ENCODE measurements at regions not wholly inside any gene's neighbourhood (a gene's known extent, or its start where the extent isn't known, plus 50 kb on each side); places are given as distances from the start of the nearest gene placed in this dataset.
"Not testable (repeated sequence)": the region's sequence is repeated elsewhere in the genome, so short reads cannot be mapped to it uniquely, and the experiment has no call there.

DNA sequence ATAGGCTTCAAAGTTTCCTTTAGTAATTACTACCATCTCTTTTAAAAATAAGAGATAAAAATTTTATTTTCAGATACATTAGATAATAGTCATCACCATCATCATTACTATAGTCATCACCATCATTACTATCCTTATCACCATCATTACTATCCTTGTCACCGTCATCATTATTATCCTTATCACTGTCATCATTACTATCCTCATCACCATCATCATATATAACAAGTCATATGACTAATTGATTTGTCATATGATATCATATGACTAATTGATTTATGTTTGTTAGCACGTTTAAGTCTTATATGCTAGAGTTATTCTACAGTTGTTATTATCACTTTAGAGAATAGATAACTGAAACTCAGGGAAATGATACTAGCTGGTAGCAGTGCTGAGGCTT is 382.1 kb upstream of the CDH18 start:
- no peak overlapping the region for H3K27ac ChIP-seq
- DNase-seq (ENCODE audit: low read depth, low spot score), result no peak

DNA sequence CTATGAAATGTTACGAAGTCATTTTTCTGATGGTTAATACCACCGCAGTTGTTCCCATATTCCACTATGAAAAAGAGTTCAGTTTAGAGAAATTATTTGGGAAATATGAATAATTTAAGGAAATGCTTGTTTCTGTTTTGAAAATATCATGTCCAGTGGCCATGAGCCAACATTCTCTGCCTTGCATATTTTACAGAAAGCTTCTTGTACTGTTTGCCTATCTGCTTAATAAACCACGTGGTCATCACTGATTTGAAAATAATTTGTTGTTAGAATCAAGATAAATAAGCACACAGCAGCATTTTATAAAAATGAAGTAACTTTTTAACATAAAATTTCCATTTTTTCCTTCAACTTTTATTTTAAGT is 381.5 kb upstream of the CDH18 start:
- no peak for DNase-seq (ENCODE audit: low read depth, low spot score)

DNA sequence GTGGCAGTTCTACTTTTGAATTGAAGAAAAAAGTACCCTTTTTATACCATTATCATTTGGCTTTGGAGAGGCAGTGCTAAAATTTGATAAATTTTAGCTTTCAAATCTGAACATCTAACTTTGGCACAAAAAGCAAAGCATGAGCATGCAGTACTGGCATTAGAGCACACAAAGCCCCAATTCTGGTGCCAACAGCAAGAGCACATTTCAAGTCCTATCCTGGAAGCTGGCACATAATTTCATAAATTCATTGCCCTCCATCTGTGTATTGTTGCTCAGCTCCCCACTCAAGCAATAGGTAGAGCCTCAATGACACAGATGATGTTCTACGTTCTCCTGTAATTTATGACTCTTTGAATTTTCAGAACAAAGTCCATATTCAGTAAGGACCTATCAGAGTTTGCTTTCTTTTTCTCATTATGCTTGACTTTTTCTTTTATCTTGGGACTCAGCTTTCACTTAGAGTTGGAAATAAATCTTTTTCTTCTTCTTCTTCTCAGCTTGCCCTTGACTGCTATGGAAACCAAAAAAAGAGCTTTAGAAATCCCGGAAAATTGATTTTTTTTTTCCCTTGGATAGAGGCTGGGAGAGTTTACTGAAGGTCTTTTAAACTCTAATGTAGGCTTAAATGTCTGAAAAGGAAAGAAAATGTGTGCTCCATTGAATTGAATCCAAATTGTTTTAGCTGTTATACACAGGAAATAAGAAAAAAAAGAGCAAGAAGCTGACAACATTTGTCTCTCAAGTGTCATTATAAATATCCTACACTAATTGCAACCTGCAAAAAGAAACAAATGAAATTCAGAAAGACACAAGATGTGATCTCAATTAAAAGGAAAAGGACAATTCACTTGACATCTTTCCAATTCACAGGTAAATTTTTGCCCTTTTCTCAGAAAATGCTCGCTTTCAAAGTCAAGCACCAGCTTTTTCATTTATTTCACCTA is 380.8 kb upstream of the CDH18 start:
- no peak for DNase-seq (ENCODE audit: low read depth, low spot score)
- H3K27ac ChIP-seq, result no peak overlapping the region

More for the DNA sequence above, 381.5 kb upstream of the CDH18 start:
- no peak overlapping the region for H3K27ac ChIP-seq

DNA sequence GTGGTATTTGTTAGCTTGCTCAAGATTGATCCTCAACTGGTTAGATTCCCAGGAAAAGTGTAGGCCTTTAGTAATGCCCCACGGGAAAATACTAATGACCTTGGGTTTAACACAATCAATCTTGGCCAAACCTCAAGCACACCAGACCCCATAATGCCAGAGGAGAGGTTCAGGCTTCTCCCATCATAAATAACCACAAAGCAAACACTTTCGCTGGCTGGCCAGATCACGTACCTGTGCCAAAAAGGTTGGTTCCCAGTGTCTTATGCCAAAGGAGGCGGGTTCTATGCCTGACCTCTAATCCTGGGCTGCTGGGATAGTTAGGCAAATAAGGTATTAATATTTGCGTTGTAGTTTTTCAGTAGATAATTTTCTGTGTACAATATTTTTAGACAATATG is 379.2 kb upstream of the CDH18 start:
- no peak for DNase-seq (ENCODE audit: low read depth, low spot score)
- no peak overlapping the region for H3K27ac ChIP-seq

DNA sequence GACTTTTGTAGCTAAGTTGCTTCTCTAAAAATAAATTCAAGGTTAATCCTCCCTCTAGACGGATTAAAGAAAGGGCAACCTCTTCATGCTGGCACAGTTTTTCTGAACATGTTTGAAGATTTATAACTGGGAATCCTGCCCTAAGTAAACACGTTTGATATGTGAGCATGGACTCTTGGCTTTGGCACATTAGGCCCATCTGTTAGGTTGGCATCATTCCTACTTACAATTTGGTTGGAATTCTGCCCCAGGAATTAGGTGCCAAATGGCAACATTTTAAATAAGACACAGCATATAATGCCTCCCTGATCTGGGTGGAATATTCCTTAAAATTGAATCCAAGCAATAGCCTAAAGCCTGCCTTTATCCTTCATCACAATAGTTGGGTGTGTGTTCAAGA is 372.3 kb upstream of the CDH18 start:
- H3K27ac ChIP-seq, result no peak overlapping the region
- no peak for DNase-seq (ENCODE audit: low read depth, low spot score)

DNA sequence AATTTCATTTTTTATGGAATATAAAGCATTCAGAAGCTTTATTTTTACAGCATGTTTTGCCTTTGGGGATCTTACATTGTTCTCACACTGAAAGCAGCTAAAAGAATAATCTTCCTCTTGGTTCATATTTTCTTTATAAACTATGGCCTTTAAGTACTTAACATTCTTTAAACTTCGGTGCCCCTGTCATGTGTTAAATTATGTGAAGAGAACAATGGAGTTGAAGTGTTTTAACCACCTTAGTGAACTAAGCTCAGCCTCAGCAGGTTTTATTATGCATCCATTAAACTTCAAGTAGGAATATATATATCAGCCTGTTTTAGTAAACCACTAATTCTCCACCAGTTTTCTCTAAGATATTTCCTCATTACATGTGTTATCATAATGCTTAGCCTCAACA is 371.4 kb upstream of the CDH18 start:
- no peak overlapping the region for H3K27ac ChIP-seq
- no peak for DNase-seq (ENCODE audit: low read depth, low spot score)

DNA sequence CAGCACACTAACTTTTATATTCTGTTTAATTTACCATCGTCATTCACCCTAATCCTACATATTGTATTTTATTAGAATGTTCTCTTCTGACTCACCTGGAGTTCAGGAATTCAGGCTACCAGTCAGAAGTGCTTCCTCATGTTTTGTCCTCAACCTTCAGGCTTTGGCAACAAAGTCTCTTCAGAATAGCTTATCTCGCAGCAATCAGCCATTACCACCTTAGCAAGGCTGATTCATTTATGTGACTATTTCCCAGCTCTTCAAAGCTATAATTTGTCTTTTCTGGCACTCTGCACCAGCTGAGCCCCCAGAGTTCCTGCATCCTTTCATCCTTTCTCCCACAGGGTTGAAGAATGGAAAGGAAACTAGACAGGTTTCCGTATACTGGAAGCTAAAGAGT is 365.5 kb upstream of the CDH18 start:
- H3K27ac ChIP-seq, result no peak overlapping the region
- peak; percentile 61 for DNase-seq (ENCODE audit: low read depth, low spot score)

DNA sequence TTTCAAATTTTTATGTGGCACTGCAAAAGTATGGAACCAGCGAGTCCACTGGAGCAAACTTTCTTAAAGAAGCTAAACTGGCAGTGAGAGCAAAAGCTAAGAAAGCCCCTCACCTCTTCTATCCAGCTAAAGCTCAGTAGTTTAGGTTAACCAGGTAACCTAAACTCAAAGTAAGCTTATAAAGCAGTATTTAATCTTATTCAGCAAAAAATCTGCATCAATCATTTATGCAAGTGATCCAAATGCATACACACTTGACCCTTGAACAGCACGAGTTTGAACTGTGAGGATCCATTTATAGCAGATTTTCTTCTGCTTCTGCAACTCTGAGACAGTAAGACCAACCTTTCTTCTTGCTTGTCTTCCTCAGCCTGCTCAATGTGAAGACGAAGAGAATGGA is 363.8 kb upstream of the CDH18 start:
- no peak for DNase-seq (ENCODE audit: low read depth, low spot score)
- no peak overlapping the region for H3K27ac ChIP-seq

DNA sequence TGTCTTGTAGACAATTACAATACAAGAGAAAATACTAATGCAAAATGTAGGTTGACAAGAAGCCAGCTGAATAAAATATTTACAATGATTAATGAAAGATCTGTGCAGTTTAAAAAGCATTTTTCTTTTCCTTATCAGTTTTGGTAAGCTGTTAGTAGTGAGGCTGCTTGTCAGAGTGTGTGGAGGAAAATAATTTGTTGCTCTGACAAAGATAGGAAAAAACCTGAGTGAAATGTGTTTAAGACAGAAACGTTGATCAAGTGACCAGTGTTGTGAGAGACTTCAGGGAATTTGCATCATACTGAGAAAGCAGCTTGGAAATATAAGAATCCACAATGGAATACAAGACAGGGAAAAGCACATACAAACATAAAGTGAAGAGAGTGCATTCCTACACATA is 360.3 kb upstream of the CDH18 start:
- H3K27ac ChIP-seq, result no peak overlapping the region
- DNase-seq (ENCODE audit: low read depth, low spot score), result no peak

DNA sequence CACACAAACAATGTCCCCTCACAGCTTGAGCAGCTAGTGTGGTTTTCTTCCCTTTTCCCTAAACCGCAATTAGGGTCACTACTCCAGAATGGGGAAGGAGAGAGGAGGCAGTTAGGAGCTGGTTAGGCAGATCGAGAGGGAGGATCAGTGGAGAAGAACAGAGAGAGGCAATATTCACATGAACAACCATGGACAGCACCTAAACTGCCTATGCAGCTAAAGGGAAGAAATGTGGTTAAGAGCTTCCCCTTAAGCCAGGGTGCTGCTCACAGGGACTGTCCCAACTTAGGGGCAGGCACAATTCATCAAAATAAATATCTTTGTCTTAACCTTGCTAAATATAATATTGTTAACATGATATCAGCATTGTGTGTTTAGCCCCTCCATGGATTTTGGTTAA is 359.3 kb upstream of the CDH18 start:
- DNase-seq (ENCODE audit: low read depth, low spot score), result no peak
- H3K27ac ChIP-seq, result no peak overlapping the region

DNA sequence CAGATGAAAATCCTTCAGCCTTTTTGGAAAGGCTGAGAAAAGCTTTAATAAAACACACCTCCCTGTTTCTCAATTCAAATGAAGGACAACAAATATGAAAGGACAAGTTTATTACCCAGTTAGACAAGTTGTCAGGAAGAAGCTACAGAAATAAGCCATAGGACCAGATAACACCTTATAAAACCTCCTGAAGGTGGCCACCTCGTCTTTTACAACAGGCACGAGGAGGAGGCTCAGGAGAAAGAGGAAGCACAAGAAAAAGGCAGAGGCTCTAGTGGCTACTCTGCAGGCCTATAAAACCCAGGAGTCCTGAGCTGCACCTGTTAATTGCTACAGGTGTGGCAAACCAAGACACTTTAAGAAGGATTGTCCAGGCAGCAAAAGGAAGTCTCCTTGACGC is 352.1 kb upstream of the CDH18 start:
- H3K27ac ChIP-seq, result no peak overlapping the region
- no peak for DNase-seq (ENCODE audit: low read depth, low spot score)

DNA sequence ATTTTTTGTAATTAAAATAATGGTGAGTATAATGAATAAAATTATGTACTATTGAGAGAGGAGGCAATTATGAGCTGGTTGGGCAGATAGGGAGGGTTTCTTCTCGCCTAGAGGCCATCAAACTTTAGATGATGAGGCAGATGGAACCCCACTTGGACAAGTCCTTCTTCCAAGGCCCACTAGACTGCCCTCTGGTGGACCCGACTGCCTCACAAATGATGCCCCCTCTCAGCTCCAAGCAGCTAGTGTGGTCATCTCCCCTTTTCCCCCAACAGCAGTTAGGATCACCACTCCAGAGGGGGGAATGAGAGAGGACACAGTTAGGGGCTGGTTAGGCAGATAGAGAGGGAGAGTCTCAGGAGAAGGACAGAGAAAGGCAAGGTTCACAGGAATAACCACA is 348.0 kb upstream of the CDH18 start:
- no peak for DNase-seq (ENCODE audit: low read depth, low spot score)
- H3K27ac ChIP-seq, result no peak overlapping the region

DNA sequence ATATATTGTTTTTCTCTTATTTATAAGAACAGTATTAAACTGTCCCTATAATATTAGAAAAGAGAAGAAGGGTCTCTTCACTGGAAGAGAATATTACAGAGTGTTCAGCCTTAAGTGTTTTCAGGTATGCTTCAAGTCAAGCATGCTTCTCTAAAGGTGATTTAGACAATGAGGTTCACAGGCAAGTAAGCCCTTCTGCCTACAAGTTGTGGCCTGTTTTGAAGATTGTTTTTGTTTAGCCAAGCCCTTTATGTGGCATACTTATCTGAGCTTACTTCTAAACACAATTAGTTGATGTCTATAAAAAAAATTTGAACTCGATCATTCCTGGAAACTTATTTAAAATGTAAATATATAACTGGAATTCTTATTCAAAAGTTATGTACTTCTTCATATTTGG is 343.8 kb upstream of the CDH18 start:
- H3K27ac ChIP-seq, result no peak overlapping the region
- DNase-seq (ENCODE audit: low read depth, low spot score), result peak; percentile 24

DNA sequence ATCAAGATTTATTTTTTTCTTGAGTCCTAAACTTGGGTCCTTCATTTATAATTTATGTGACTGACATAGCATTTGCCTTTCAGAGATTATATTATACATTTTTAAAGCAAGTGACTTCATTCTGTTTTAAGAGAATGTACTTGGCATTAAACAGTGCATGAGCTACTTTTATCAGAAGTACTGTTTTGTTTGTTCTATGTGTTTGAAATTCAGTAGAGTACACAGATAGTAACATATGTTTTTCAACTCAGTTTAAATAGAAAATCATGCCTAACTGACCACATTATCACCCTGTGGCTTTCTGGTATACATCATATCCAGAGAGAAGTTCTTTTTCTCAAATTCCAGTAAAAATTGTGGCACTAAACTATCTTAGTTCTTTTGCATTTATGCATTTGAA is 335.3 kb upstream of the CDH18 start:
- H3K27ac ChIP-seq, result no peak overlapping the region
- no peak for DNase-seq (ENCODE audit: low read depth, low spot score)

DNA sequence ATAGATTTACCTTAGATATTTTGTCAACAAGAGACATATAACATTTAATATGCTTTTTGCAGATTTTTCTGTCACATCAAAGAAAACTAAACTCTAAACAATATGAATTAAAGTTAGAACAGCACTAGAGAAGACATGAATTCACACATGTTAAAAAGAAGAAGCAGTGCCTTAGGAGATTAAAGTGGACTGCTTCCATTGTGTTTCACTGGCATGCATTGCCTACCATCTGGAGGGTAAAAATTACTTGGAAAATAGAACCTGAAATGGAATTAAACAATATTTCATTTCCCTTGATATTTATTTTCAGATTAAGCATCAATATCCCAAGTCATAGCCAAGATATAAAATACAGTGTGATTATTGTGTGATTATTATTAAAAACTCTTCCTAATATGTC is 319.4 kb upstream of the CDH18 start:
- no peak for DNase-seq (ENCODE audit: low read depth, low spot score)
- H3K27ac ChIP-seq, result no peak overlapping the region

DNA sequence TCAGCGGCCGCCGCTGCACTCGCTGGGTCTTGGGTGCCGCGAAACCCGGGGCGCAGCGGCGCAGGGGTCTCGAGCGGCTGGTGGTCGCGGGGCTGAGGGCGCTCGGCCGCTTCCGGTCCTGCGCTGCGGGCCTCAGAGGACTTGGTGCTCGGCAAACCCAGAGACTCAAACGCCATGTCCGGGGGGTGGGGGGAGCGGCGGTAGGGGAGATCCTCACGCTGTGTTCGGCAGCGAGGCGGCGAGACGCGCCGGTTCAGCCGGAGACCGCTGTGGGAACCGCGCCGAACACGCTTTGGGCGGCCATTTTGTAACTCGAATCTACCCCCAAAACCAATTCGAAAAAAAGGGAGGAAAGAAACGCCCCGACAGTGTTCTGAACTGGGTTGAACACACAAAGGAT is 317.5 kb upstream of the CDH18 start:
- DNase-seq (ENCODE audit: low read depth, low spot score), result no peak
- H3K27ac ChIP-seq, result no peak overlapping the region

DNA sequence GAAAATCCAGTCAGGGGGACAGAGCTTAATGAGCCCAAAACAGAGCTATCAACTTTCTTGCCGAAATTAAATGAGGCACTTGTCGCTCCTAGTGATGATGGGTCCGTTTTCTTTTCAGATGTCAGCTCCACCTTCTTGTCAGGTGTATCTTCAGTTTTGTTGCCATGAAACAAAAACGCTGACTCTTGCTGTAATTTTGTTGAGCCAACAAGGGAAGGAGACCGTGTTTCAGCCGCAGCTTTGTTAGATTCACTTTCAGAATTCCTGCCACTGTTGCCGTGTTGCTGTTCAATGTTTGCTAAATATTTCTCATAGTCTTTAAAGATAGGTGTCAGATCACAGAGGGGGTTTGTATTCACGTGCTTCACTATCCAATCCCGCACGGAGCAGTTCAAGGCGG is 316.6 kb upstream of the CDH18 start:
- DNase-seq (ENCODE audit: low read depth, low spot score); H3K27ac ChIP-seq: not testable (repeated sequence)

DNA sequence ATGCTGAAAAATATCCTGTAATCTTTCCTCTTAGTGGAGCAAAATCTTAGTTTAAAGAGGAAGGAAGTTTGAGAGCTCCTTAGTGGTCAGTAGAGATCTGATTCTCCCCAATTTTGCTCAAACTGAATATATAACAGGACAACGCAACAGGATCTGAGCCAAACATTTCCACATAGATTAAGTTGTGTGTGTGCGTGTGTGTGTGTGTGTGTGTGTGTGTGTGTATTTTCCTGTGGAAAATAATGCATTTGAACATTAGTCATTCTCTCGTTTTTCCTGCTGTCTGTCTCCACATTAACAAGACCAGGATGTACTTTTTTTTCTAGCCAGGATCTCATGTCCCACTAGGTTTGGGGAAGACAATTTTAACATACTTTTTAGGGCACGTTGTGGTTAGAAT is 312.1 kb upstream of the CDH18 start:
- H3K27ac ChIP-seq, result no peak overlapping the region
- no peak for DNase-seq (ENCODE audit: low read depth, low spot score)

DNA sequence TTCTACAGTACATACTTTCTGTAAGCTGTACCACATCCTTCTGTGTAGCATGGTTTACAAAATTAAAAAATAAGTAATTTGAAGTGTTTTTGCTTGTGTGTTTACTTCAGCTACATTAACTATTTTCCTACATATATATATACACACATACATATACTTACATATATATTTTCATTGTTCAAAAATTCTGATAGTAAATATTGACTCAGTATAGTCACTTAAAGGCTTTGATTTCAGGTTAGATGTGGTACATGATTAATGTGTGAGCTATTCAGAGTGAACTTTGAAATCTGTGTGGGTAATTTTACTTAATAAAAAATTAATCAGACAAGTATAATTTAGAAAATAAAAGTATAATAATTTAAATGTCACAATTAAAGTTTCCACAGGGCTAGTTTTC is 306.7 kb upstream of the CDH18 start:
- no peak overlapping the region for H3K27ac ChIP-seq
- no peak for DNase-seq (ENCODE audit: low read depth, low spot score)

DNA sequence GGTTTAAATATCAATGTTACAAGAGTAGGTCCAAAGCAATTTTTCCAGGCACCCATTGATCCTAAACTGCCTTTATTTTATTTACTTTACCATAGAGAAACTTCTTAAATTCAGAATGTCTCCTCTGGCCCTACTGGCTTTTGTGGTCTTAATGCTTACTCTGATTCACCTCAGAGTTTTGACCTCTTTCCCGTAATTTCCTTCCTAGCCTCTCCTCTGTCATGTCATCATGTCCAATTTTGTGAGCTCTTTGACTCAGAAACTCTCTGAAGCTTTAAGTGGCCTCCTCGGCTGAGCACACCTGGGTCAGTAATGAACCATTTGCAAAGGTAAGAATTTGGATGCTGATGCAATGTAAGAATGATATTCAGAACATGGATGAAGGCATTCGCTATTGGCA is 303.8 kb upstream of the CDH18 start:
- H3K27ac ChIP-seq, result no peak overlapping the region
- no peak for DNase-seq (ENCODE audit: low read depth, low spot score)

DNA sequence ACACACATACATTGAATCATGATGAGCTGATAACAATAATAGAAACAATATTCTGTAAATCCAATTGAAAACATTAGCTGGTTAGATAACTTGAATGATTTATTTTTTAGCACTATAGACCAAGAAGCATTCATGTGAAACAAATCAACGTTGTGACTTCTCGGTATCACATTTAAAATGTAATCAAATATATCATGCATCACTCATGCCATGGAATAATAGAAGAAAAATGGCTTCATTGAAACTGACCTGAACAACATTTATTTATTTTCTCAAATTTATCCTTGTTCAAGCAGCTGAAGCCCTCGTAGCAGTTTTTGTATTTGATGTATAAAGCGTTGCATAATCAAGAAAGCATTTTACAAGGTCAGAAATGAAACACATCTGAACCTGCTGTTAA is 299.6 kb upstream of the CDH18 start:
- no peak overlapping the region for H3K27ac ChIP-seq
- DNase-seq (ENCODE audit: low read depth, low spot score), result no peak

DNA sequence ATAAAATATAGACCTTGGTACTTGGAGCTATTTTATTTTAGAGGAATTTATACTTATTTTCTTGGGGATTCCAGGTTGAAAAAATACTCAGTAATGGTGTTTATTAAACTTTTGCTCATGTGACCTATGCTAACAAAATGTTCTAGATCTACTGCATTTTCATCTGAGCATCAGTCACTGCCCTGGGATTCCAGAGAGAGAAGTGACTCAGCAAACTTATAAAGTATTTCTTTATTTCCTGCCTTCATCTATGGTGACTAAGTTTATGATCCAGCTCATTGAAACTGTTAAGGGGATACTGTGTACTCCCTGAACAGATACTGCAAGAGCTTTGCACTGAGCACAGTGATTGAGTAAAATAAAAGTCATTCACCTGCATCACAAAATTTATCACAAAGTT is 298.5 kb upstream of the CDH18 start:
- H3K27ac ChIP-seq, result peak overlapping the region; percentile 18
- DNase-seq (ENCODE audit: low read depth, low spot score), result peak; percentile 82

DNA sequence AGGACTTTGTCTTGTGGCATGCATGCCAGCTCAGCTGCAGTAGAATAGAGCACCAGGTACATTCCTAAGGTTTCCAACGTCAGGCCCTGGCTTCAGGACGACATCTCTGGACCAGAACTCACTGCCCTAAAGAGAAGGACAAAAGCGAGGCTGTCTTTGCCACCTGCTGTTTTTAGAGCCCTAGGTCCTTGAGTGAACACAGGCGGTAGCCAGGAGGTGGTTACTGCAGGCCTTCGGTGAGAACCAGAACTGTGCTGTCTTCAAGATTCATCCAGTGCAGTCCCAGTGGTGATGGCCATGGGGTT is 288.9 kb upstream of the CDH18 start:
- H3K27ac ChIP-seq, result peak overlapping the region; percentile 67
- DNase-seq (ENCODE audit: low read depth, low spot score), result no peak

All from epithelial cell of prostate (primary cell).